ENCODE measurements at regions not wholly inside any gene's neighbourhood (a gene's known extent, or its start where the extent isn't known, plus 50 kb on each side); places are given as distances from the start of the nearest gene placed in this dataset.
"Not testable (repeated sequence)": the region's sequence is repeated elsewhere in the genome, so short reads cannot be mapped to it uniquely, and the experiment has no call there.

DNA sequence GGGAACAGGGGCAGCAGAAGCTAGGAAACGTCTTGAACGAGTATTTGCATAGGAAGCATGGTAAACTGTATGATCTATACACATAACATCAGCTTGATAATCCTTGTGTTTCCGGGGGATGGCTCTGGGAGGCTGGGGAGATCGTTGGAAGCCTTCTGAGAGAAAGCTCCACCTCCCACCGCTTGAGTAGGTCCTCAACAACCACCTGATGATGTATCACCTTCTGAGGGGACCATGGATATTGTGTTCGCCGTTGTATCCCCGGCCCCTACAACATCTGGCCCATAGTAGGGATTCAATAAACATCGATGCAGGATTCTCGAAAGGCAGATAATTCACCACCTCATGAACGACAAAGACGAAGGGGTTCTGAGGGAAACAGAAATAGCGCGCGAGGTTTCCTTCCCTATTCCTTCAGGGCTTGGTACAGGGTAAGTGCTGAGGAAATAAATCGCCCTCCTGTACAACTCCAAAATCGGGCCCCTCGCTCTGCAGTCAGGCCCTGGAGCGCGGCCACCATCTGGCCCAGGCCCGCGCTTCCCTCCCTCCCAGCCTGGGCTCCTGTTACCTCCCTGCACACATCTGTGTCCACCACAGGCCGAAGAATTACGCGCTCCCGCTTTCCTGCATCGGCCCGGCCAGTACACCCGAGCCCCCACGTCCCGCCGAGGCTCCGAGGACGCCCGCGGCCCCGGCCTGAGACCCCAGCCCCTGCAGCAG lies 71.3 kb downstream of the B4GALT7 start:
- TF ChIP-seq, protein P1, sequence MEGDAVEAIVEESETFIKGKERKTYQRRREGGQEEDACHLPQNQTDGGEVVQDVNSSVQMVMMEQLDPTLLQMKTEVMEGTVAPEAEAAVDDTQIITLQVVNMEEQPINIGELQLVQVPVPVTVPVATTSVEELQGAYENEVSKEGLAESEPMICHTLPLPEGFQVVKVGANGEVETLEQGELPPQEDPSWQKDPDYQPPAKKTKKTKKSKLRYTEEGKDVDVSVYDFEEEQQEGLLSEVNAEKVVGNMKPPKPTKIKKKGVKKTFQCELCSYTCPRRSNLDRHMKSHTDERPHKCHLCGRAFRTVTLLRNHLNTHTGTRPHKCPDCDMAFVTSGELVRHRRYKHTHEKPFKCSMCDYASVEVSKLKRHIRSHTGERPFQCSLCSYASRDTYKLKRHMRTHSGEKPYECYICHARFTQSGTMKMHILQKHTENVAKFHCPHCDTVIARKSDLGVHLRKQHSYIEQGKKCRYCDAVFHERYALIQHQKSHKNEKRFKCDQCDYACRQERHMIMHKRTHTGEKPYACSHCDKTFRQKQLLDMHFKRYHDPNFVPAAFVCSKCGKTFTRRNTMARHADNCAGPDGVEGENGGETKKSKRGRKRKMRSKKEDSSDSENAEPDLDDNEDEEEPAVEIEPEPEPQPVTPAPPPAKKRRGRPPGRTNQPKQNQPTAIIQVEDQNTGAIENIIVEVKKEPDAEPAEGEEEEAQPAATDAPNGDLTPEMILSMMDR (conservative IDR thresholded peaks at IDR 0.05): not testable (repeated sequence)
- TF ChIP-seq EZH2 (IDR thresholded peaks at IDR 0.05; ENCODE audit: low read depth): not testable (repeated sequence)
